BJ (cell line): ENCODE measurements at regions not wholly inside any gene's neighbourhood (a gene's known extent, or its start where the extent isn't known, plus 50 kb on each side); places are given as distances from the start of the nearest gene placed in this dataset.

ENCODE experiments used
- CTCF ChIA-PET: fragments of 350-600 bp; formaldehyde crosslinking; extraction: SDS; loops from one replicate; lab custom pipeline; 2021; ENCODE audit warnings: antibody characterized with exemption, inconsistent platforms; lab: Yijun Ruan, JAX
- POLR2A ChIA-PET: fragments of 300-600 bp; sonication (Branson Sonifier 250); formaldehyde crosslinking; extraction: SDS; loops from one replicate; lab custom pipeline; 2021; ENCODE audit warnings: antibody characterized with exemption; lab: Charles Lee
- DNase-seq: peaks from one replicate; pipeline ENCODE4 v3.0.0-alpha.2; 2011; ENCODE audit warnings: low read depth
- H3K27me3 ChIP-seq: 2 replicates; pipeline ENCODE4 v1.6.0; 2011; ENCODE audit warnings: low read length; ENCODE audit not compliant: control insufficient read depth, insufficient read depth
- H3K36me3 ChIP-seq: 2 replicates; pipeline ENCODE4 v1.5.1; 2011; ENCODE audit warnings: low read length; ENCODE audit not compliant: control insufficient read depth, insufficient read depth
- H3K4me3 ChIP-seq: 2 replicates; pipeline ENCODE4 v1.5.1; 2011; ENCODE audit warnings: low read depth, mild to moderate bottlenecking, control low read depth, low read length
- TF ChIP-seq, protein P1 (sequence below): IDR thresholded peaks from 2 replicates; pipeline ENCODE4 v1.5.1; 2011; ENCODE audit warnings: low read depth, mild to moderate bottlenecking, control low read depth, inconsistent platforms, low read length, moderate library complexity; ENCODE audit not compliant: insufficient read depth

DNA sequence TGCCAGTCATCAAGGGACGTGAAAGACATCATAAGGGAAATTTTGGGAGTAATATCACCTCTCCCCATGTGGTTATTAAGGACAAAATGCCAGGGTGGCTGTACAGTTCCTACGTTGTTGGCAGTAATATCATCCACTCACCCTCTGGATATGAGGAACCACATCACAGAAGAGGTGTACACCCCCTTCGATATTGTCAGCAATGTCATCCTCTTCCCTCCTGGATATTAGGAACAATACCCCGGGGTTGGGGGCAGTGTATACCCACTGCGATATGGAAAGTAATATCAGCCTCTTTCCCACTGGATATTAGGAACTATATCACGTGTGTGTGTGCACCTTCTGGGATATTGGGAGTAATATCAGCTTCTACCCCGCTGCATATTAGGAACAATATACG lies 1933.3 kb downstream of the SUCLG1 start:
- POLR2A ChIA-PET: no interaction called here
- TF ChIP-seq, protein P1, sequence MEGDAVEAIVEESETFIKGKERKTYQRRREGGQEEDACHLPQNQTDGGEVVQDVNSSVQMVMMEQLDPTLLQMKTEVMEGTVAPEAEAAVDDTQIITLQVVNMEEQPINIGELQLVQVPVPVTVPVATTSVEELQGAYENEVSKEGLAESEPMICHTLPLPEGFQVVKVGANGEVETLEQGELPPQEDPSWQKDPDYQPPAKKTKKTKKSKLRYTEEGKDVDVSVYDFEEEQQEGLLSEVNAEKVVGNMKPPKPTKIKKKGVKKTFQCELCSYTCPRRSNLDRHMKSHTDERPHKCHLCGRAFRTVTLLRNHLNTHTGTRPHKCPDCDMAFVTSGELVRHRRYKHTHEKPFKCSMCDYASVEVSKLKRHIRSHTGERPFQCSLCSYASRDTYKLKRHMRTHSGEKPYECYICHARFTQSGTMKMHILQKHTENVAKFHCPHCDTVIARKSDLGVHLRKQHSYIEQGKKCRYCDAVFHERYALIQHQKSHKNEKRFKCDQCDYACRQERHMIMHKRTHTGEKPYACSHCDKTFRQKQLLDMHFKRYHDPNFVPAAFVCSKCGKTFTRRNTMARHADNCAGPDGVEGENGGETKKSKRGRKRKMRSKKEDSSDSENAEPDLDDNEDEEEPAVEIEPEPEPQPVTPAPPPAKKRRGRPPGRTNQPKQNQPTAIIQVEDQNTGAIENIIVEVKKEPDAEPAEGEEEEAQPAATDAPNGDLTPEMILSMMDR: no peak
- H3K36me3 ChIP-seq: no peaks in the 10 kb centered on the region
- H3K27me3 ChIP-seq: no peaks in the 10 kb centered on the region
- CTCF ChIA-PET: no interaction called here
- no peak overlapping the region for H3K4me3 ChIP-seq
- no peak for DNase-seq

DNA sequence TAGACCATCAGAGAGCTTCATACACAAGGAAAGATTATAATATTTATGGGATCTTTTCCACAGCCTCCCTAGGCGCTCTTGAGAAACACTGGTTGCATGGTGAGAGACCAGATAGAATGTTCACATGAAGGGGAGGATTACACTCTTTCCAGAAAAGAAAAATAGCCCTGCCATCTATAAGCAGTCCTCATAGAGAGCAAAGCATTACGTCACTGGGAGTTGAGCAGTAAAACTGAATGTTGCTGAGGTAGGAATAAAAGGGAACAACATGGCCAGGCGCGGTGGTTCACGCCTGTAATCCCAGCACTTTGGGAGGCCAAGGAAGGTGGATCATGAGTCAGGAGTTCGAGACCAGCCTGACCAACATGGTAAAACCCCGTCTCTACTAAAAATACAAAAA lies 1934.3 kb downstream of the SUCLG1 start:
- H3K36me3 ChIP-seq: no peaks in the 10 kb centered on the region
- no peaks in the 10 kb centered on the region for H3K27me3 ChIP-seq
- DNase-seq: no peak
- no peak overlapping the region for H3K4me3 ChIP-seq
- TF ChIP-seq, protein P1: no peak
- ChIA-PET POLR2A (no interaction called here), CTCF (no interaction called here)

DNA sequence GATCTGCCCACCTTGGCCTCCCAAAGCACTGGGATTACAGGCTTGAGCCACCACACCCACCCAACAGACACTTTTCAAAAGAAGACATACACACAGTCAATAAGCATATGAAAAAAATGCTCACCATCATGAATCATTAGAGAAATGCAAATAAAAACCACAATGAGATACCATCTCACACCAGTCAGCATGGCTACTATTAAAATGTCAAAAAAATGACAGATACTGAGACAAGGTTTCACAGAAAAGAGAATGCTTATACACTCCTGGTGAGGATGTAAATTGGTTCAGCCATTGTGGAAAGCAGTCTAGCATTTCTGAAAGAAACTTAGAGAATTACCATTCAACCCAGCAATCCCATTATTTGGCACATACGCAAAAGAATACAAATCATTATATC lies 1947.2 kb downstream of the SUCLG1 start:
- CTCF ChIA-PET: no interaction called here
- TF ChIP-seq, protein P1: no peak
- POLR2A ChIA-PET: no interaction called here
- Histone ChIP-seq H3K4me3 (no peak overlapping the region), H3K36me3 (no peaks in the 10 kb centered on the region), H3K27me3 (no peaks in the 10 kb centered on the region)
- DNase-seq: no peak

DNA sequence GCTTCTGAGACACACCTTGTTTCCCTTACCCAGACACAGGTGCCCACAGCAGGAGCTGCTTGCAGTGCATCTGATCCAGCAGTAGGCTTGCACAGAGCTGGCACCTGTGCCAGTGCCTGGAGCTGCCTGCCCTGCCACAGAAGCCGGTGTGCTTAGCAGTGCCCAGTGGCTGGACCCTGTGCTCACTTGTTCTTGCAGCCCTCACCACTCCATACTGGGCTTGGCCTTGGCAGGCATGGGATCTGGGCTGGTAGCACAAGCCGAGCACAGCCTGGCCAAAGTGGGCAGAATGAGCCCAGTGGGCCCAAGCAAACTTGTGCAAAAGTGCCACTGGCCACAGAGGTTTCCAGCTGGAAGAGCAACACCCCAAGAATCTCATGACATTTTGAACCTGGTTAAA lies 1950.4 kb downstream of the SUCLG1 start:
- DNase-seq: no peak
- CTCF ChIA-PET: no interaction called here
- TF ChIP-seq, protein P1: no peak
- POLR2A ChIA-PET: no interaction called here
- no peaks in the 10 kb centered on the region for H3K36me3 ChIP-seq
- no peaks in the 10 kb centered on the region for H3K27me3 ChIP-seq
- H3K4me3 ChIP-seq: no peak overlapping the region

DNA sequence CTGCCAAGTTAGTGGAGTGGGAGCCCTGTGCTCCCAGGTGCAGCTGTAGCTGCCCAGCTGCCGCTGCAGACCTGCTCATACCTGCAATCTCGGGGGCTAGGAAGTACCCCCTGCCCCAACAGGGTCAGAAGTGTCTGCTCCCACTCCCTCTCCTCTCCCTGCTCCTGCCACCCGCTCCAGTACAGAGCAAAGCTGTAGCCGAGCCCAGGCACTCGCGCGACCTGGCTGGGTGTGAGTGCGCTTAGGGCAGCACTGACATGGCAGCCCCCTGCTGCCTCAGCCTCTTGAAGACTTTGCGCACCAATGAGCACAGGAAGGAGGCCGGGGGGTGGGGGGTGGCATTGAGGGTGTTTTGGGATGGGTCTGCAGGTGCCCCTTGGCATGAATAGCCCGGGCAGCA lies 1951.4 kb downstream of the SUCLG1 start:
- ChIA-PET CTCF (no interaction called here), POLR2A (no interaction called here)
- TF ChIP-seq, protein P1: no peak
- DNase-seq: no peak
- Histone ChIP-seq H3K4me3 (no peak overlapping the region), H3K27me3 (no peaks in the 10 kb centered on the region), H3K36me3 (no peaks in the 10 kb centered on the region)
